H1 (cell line): ENCODE measurements at regions not wholly inside any gene's neighbourhood (a gene's known extent, or its start where the extent isn't known, plus 50 kb on each side); places are given as distances from the start of the nearest gene placed in this dataset.
"Not testable (repeated sequence)": the region's sequence is repeated elsewhere in the genome, so short reads cannot be mapped to it uniquely, and the experiment has no call there.

Experiments
- CTCF ChIA-PET: fragments of 300-600 bp; sonication (Branson Sonifier 250); formaldehyde crosslinking; loops from one replicate; lab custom pipeline; 2021; ENCODE audit not compliant: partially characterized antibody; lab: Charles Lee
- POLR2A ChIA-PET: fragments of 300-600 bp; sonication (Branson Sonifier 250); formaldehyde crosslinking; loops from one replicate; lab custom pipeline; 2021; ENCODE audit warnings: inconsistent platforms; ENCODE audit not compliant: partially characterized antibody; lab: Charles Lee
- DNase-seq, 2 experiments: peaks; one replicate each; pipeline versions ENCODE4 v3.0.0 to v3.0.0-alpha.2; 2010 to 2022; ENCODE audit warnings: low spot score in 2 of 2, low read depth in 1 of 2, mixed read lengths in 1 of 2
- FAIRE-seq: peaks from 2 replicates; lab custom pipeline; 2011; peaks lifted over from hg19 to GRCh38; lab: Jason Lieb, UNC
- H2AFZ ChIP-seq: 2 replicates; pipeline ENCODE4 v1.8.1; 2012; ENCODE audit warnings: low read length, inconsistent platforms
- H2AK5ac ChIP-seq: 2 replicates; pipeline ENCODE4 v1.6.1; 2013; ENCODE audit warnings: low read depth, low read length
- H2BK120ac ChIP-seq: replicated peaks from 2 replicates; pipeline ENCODE3; 2013; ENCODE audit warnings: low read depth, low read length, inconsistent platforms
- H2BK12ac ChIP-seq: 2 replicates; pipeline ENCODE4 v1.6.1; 2013; ENCODE audit warnings: low read depth, low read length
- H2BK15ac ChIP-seq: 2 replicates; pipeline ENCODE4 v1.6.1; 2013; ENCODE audit warnings: low read length
- H2BK20ac ChIP-seq: 2 replicates; pipeline ENCODE4 v1.6.1; 2013; ENCODE audit warnings: low read length
- H2BK5ac ChIP-seq: 2 replicates; pipeline ENCODE4 v1.6.1; 2013; ENCODE audit warnings: low read depth, low read length
- H3K14ac ChIP-seq: 2 replicates; pipeline ENCODE4 v1.6.1; 2013; ENCODE audit warnings: inconsistent platforms; ENCODE audit not compliant: insufficient read length
- H3K18ac ChIP-seq: 2 replicates; pipeline ENCODE4 v1.6.1; 2013; ENCODE audit warnings: low read length; ENCODE audit errors: extremely low read depth
- H3K23ac ChIP-seq: 2 replicates; pipeline ENCODE4 v1.6.1; 2013; ENCODE audit warnings: inconsistent platforms; ENCODE audit not compliant: insufficient read length
- H3K23me2 ChIP-seq: 2 replicates; pipeline ENCODE4 v1.6.1; 2013; ENCODE audit warnings: low read depth, low read length
- H3K27ac ChIP-seq: 2 replicates; pipeline ENCODE4 v1.6.1; 2011; ENCODE audit warnings: low read depth, low read length, inconsistent platforms
- H3K27me3 ChIP-seq, 4 experiments: replicated peaks in 1 of 4; 1 replicate in 1 of 4; 2 replicates in 3 of 4; pipeline versions ENCODE4 v1.6.1 to v1.8.1; 2011 to 2013; ENCODE audit warnings: low read length in 3 of 4, mild to moderate bottlenecking in 3 of 4, inconsistent platforms in 2 of 4, mixed read lengths in 2 of 4, moderate library complexity in 1 of 4; ENCODE audit not compliant: control insufficient read depth in 3 of 4, insufficient read depth in 3 of 4; ENCODE audit errors: extremely low read depth in 1 of 4
- H3K36me3 ChIP-seq, 4 experiments: 2 replicates each; pipeline versions ENCODE4 v1.6.1 to v1.8.1; 2011 to 2013; ENCODE audit warnings: mild to moderate bottlenecking in 4 of 4, low read length in 3 of 4, moderate library complexity in 2 of 4, control low read depth in 1 of 4, inconsistent platforms in 1 of 4; ENCODE audit not compliant: insufficient read depth in 4 of 4, control insufficient read depth in 2 of 4
- H3K4ac ChIP-seq: replicated peaks from 2 replicates; pipeline ENCODE3; 2013; ENCODE audit warnings: low read length, low read depth, mixed read lengths, inconsistent platforms; ENCODE audit not compliant: insufficient read length
- H3K4me1 ChIP-seq, 4 experiments: replicated peaks in 1 of 4; 1 replicate in 1 of 4; 2 replicates in 3 of 4; pipeline versions ENCODE4 v1.6.1 to v1.8.1; 2011 to 2013; ENCODE audit warnings: low read length in 3 of 4, inconsistent platforms in 2 of 4, mixed read lengths in 1 of 4; ENCODE audit not compliant: insufficient read depth in 4 of 4, control insufficient read depth in 3 of 4
- H3K4me2 ChIP-seq, 2 experiments: 2 replicates each; pipeline versions ENCODE4 v1.6.1 to v1.8.1; 2011 to 2013; ENCODE audit warnings: low read depth in 2 of 2, low read length in 2 of 2, control low read depth in 1 of 2, inconsistent platforms in 1 of 2, mild to moderate bottlenecking in 1 of 2; ENCODE audit not compliant: insufficient read depth in 1 of 2
- H3K4me3 ChIP-seq, 4 experiments: fragments of 200-600, 300-600 bp in 1 of 4; sonication (generic), shearing (Covaris generic), sonication (Bioruptor Twin) in 1 of 4; 2 replicates each; pipeline versions ENCODE4 v1.5.1 to v1.8.1; 2011 to 2016; ENCODE audit warnings: low read length in 4 of 4, low read depth in 3 of 4, control low read depth in 2 of 4, inconsistent platforms in 2 of 4, mild to moderate bottlenecking in 2 of 4, mixed read lengths in 1 of 4, moderate library complexity in 1 of 4; ENCODE audit not compliant: insufficient read depth in 2 of 4; ENCODE audit errors: extremely low read depth in 1 of 4
- H3K56ac ChIP-seq: replicated peaks from 2 replicates; pipeline ENCODE3; 2013; ENCODE audit warnings: low read depth, mild to moderate bottlenecking, mixed read lengths, low read length, inconsistent platforms; ENCODE audit not compliant: insufficient read length
- H3K79me1 ChIP-seq: 2 replicates; pipeline ENCODE4 v1.6.1; 2013; ENCODE audit warnings: low read depth, low read length, control low read depth
- H3K79me2 ChIP-seq, 2 experiments: 2 replicates each; pipeline versions ENCODE4 v1.6.1 to v1.8.1; 2012 to 2013; ENCODE audit warnings: low read length in 2 of 2, mild to moderate bottlenecking in 2 of 2, inconsistent platforms in 1 of 2; ENCODE audit not compliant: insufficient read depth in 2 of 2, control insufficient read depth in 1 of 2
- H3K9ac ChIP-seq, 4 experiments: replicated peaks in 1 of 4; 1 replicate in 1 of 4; 2 replicates in 3 of 4; pipeline versions ENCODE4 v1.6.1 to v1.8.1; 2011 to 2013; ENCODE audit warnings: low read depth in 3 of 4, low read length in 3 of 4, control low read depth in 2 of 4, mild to moderate bottlenecking in 2 of 4, moderate library complexity in 2 of 4, inconsistent platforms in 1 of 4; ENCODE audit errors: extremely low read depth in 1 of 4
- H3K9me3 ChIP-seq, 2 experiments: 2 replicates each; pipeline versions ENCODE4 v1.6.1 to v1.8.1; 2012 to 2013; ENCODE audit warnings: mild to moderate bottlenecking in 2 of 2, moderate library complexity in 2 of 2, control low read depth in 1 of 2, inconsistent platforms in 1 of 2, low read depth in 1 of 2, low read length in 1 of 2, mixed read lengths in 1 of 2; ENCODE audit not compliant: insufficient read depth in 2 of 2
- H4K20me1 ChIP-seq, 2 experiments: replicated peaks in 1 of 2; 2 replicates each; pipeline versions ENCODE3 to v1.8.1; 2011 to 2013; ENCODE audit warnings: inconsistent platforms in 2 of 2, low read length in 2 of 2, mild to moderate bottlenecking in 1 of 2; ENCODE audit not compliant: insufficient read depth in 2 of 2, control insufficient read depth in 1 of 2
- H4K5ac ChIP-seq: 2 replicates; pipeline ENCODE4 v1.6.1; 2013; ENCODE audit warnings: low read length, low read depth, mixed read lengths, inconsistent platforms; ENCODE audit not compliant: insufficient read length
- H4K8ac ChIP-seq: 2 replicates; pipeline ENCODE4 v1.8.0; 2013; ENCODE audit warnings: mild to moderate bottlenecking, moderate library complexity, low read length, inconsistent platforms; ENCODE audit not compliant: insufficient read depth; ENCODE audit errors: extremely low read depth
- H4K91ac ChIP-seq: replicated peaks from 2 replicates; pipeline ENCODE3; 2013; ENCODE audit warnings: low read length, mixed read lengths, inconsistent platforms; ENCODE audit not compliant: insufficient read length
- WGBS, 2 experiments: shearing (Covaris generic) in 1 of 2; methylation state at CpG; one replicate each; pipeline versions ENCODE4 v1.1.6 to v1.1.7; 2013 to 2015; ENCODE audit warnings: low lambda C conversion rate in 2 of 2, mixed read lengths in 2 of 2, inconsistent platforms in 1 of 2, low coverage in 1 of 2, missing lambda C conversion rate in 1 of 2; ENCODE audit not compliant: insufficient replicate concordance in 2 of 2, insufficient coverage in 1 of 2, insufficient read length in 1 of 2; ENCODE audit errors: extremely low coverage in 1 of 2, missing lambda C conversion rate in 1 of 2; 5-methylcytosine and 5-hydroxymethylcytosine counted together

DNA sequence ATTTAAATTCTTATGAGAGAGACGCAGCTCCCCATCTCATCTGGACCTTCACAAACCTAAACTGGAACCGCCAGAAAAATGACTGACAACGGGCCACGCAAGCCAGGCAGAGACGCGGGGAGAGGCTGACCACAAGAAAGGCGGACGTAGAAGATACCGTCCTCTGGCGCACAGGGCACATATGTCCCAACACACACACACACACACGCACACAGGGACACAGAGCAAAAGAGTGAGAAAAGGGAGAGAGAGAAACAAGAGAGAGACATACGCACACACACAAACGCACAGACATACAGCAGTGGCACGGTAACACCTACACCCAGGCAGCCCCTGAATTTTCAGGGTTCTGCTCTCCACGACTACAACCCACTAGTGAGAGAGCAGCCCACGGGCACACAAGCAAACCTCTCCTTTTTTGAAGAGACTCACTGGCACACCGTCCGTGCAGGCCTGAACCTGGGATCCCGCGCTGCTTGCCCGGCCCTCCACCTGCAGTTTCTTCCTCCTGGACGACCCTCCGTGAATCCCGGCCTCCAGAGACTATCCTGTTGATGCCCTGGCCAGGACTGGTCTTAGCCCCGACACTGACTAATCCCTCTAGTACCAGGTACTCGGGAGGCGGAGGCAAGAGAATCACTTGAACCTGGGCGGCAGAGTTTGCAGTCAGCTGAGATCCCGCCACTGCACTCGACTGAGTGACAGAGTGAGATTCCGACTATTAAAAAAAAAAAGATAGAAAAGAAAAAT is 156.5 kb upstream of the ZNF337 start:
- H2AK5ac ChIP-seq, H3K79me1 ChIP-seq, H3K18ac ChIP-seq, H4K8ac ChIP-seq, H3K27ac ChIP-seq, H2BK120ac ChIP-seq, H2BK12ac ChIP-seq, H3K9ac ChIP-seq, H3K79me2 ChIP-seq, H3K4me1 ChIP-seq, H3K4me3 ChIP-seq, DNase-seq, H3K14ac ChIP-seq, H2BK5ac ChIP-seq, H2BK15ac ChIP-seq, POLR2A ChIA-PET, H4K91ac ChIP-seq, CTCF ChIA-PET, H2AFZ ChIP-seq, H2BK20ac ChIP-seq, H3K56ac ChIP-seq, H4K20me1 ChIP-seq, H3K23ac ChIP-seq, H3K23me2 ChIP-seq, H3K4me2 ChIP-seq, H3K4ac ChIP-seq, FAIRE-seq, H3K36me3 ChIP-seq, H4K5ac ChIP-seq: not testable (repeated sequence)
- WGBS, 2 experiments, result 86% methylated on average over 13 of the region's 31 CpGs; no CpG with 5 or more reads in 1 of the 2 experiments
- peaks cover 2 to 31% of the 10 kb centered on the region in 2 experiments; a peak in 2 of 4 replicates for H3K9me3 ChIP-seq
- H3K27me3 ChIP-seq, result peaks cover 0 to 14% (median 4%) of the 10 kb centered on the region in 4 experiments; a peak in 4 of 7 replicates

DNA sequence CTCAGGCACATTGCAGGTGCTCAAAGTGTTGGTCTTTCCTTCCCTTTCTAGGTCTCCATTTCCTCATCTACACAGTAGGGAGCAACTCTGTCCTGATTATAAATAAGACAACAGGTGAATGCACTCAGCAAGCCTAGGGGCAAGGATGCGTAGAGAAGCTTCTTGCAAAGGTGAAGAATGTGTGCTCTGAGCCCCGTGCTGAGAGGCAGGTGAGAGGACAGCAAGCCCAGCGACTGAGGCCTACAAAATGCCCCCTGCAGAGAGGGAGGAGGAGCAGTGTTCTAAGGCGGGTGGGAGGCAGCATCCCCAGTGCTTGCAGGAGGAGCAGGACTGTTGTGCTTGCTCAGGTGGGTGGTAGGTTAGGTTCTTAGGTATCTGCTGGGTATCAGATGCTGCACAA is 153.5 kb upstream of the ZNF337 start:
- H3K9ac ChIP-seq, H2AK5ac ChIP-seq, H3K23ac ChIP-seq, H3K4ac ChIP-seq, H3K79me2 ChIP-seq, H2BK5ac ChIP-seq, H4K20me1 ChIP-seq, H3K4me2 ChIP-seq, H3K27ac ChIP-seq, H3K56ac ChIP-seq, CTCF ChIA-PET, H3K4me1 ChIP-seq, H2AFZ ChIP-seq, H2BK20ac ChIP-seq, DNase-seq, H3K36me3 ChIP-seq, H4K91ac ChIP-seq, H3K23me2 ChIP-seq, H3K4me3 ChIP-seq, H3K79me1 ChIP-seq, H3K14ac ChIP-seq, H2BK120ac ChIP-seq, H2BK15ac ChIP-seq, H3K18ac ChIP-seq, H4K8ac ChIP-seq, H2BK12ac ChIP-seq, FAIRE-seq, H3K27me3 ChIP-seq, H4K5ac ChIP-seq, POLR2A ChIA-PET: not testable (repeated sequence)
- 57% methylated on average over 4 of the region's 4 CpGs; no CpG with 5 or more reads in 1 of the 2 experiments for WGBS, 2 experiments
- H3K9me3 ChIP-seq, result peaks cover 0 to 18% of the 10 kb centered on the region in 2 experiments; a peak in 2 of 4 replicates
